HG03439 (cell line): ENCODE measurements at regions not wholly inside any gene's neighbourhood (a gene's known extent, or its start where the extent isn't known, plus 50 kb on each side); places are given as distances from the start of the nearest gene placed in this dataset.
A peak's percentile ranks its signal among the peaks of the same experiment; 100 is the strongest.

ENCODE experiments used
- ATAC-seq: cut with Tn5 transposase; IDR thresholded peaks from one replicate; pipeline ENCODE4 v1.9.1; 2021; ENCODE audit warnings: mild to moderate bottlenecking, moderate library complexity; ENCODE audit not compliant: unreplicated experiment

DNA sequence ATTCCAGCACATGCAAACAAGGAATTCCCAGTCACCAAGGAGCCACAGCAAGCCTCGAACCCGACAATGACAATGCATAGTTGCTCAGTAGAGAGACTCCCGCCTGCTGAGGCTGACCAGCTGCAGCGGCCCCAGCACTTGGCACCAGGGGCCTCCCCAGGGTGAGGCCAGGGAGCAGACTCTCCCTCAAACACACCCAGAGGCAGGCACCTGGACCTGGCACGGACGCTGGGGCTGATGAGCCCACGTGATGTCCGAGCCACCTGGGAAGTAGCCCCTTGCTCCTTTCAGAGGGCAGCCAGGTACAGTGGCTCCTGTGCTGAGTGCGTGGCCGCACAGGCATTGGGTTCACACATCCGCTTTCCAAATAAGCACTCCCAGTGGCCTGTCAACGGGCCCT, 315.9 kb upstream of the TGFBR2 start:
- ATAC-seq, result no peak

GRCh38 chr3:30292192-30292893, 314.1 kb upstream of the TGFBR2 start:
- ATAC-seq, result no peak

- no peak for ATAC-seq
Measured at GRCh38 chr3:30293621-30294240, 312.7 kb upstream of the TGFBR2 start.

- ATAC-seq, result no peak
Measured at GRCh38 chr3:30294241-30294667, 312.1 kb upstream of the TGFBR2 start.

DNA sequence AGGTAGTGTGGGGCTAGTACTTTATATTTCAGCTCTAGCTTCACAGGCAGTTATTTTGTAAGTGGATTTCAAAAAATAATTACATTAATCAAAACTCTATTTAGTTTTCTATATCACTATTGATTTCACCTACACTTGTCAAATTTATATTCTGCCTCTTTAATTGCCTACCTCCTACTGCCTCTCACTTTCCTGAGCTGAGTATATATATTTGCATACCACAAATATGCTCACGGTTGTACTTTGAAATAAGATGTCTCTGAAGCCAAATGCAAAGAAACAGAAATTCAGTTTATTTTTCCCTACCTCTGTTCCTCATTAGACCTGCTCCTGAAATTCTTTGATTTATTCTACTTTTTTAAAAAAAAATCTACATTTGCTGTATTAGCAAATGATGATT, 309.3 kb upstream of the TGFBR2 start:
- peak; percentile 54 for ATAC-seq

GRCh38 chr3:30299674-30300385, 306.6 kb upstream of the TGFBR2 start:
- ATAC-seq, result no peak

- ATAC-seq, result no peak
Measured at GRCh38 chr3:30300809-30301208, 305.6 kb upstream of the TGFBR2 start.

DNA sequence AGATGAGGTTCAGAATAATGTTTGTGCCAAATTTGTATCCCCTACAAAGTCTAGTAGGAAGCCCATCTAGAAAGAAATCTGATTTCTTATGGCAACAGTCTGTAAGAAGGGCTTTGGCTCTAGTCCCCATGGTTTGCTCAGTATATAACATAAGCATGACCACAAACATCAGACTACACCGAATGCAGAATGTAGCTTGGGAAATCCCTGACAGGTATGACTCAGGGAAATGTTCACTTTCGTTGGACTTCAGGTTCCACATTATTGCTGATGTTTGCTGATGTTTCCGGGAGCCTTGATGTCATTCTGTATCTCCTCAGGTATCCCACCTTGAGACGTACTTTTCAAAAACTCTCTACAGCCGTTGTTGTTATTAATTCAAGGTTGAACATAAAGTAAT, 304.4 kb upstream of the TGFBR2 start:
- peak; percentile 48 for ATAC-seq

DNA sequence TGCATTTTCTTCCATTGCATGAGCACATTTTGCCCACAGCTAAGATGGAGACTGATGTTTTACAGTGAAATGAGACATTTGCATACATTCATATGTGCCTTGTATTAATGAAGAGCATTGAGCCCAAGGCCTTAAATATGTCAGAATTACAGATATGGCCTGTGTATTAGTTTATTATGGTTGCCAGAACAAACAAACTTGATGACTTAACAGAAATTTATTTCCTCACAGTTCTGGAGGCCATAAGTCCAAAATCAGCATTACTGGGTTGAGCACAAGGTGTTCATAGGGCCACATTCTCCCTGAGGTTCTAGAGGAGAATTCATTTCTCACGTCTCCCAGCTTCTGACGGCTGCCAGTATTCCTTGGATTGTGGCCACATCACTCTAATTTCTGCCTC, 302.6 kb upstream of the TGFBR2 start:
- ATAC-seq, result no peak

DNA sequence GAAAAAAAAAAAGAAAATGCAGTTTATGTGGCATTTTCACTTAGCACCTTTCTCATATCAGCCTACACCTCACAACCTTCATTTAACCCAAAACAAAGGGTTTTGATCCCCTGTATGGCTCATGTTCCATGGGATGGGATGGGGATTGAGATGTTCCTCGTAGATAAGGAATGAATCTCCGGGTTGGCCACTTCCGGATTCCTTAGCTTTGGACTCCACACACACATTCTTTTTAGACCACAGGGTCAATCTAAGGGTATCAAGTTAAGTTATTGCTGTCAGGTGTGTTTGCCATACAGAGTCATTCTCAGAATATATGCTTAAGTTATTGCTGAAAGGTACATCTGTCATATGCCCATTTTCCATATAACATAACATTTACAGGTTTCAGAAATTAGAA, 301.4 kb upstream of the TGFBR2 start:
- no peak for ATAC-seq

GRCh38 chr3:30306896-30307295, 299.5 kb upstream of the TGFBR2 start:
- no peak for ATAC-seq

- no peak for ATAC-seq
Measured at GRCh38 chr3:30307372-30307950, 298.9 kb upstream of the TGFBR2 start.

DNA sequence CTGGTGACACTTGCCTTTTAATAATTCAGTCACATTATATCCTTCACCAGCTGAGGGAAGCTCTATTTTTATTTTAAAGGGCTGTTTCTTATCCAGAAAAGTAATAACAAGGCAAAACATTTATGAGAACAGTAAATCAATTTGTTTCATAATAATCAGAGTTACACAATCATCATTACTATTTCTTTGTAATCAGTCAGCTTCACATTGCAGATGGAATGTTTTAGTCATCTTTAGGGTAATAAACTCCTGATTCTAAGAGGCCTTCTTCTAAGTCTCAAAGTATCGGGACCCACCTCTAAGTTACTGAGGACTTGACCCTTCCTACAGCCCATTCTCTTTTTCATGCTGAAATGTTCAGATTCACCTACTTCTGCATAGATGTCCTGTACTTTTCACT, 298.3 kb upstream of the TGFBR2 start:
- no peak for ATAC-seq

DNA sequence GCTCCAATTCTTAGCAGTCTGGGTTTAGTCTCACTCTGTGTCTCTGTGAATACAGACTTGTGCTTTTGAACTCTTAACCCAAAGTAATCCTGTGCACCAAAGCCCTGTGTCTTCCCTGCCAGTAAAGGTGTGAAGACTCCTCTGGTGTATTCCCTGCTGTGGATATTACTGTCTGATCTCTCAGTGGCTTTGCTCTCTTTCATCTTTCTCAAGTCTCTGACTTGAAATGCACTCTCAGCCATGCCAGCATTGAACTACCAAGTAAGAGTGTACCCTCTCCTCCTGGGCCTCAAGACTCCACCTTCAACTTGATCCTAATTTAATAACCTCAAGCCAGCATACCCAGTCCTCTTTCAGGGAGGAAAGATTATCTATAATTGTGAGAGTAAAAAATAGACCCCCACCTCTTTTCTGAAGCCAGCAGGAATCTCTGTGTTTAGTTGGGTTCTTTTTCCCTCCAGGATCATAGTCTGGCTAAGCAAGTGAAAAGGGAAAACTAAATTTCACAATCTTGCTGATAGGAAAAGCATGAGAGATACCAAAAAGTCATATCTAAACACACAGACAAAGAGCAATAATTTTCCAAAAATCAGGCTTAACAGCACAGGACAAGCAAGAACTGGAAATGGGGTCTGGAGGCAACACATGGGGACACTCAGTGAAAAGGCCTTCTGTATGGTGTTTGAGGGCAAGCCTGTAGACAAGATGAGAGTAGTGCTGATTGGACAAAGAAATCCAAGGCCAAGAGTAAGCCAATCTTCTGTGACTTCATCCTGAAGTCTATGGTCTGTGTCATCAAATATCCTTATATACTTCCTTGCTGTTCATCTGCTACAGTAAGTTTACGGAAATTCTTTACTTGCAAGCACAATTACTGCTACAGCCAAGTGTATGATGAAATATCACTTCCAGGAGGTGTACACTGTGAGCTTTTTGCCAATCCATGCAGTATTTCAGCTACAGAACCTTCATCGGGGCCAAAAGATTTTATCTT, 296.1 kb upstream of the TGFBR2 start:
- no peak for ATAC-seq

GRCh38 chr3:30311781-30312180, 294.6 kb upstream of the TGFBR2 start:
- no peak for ATAC-seq

DNA sequence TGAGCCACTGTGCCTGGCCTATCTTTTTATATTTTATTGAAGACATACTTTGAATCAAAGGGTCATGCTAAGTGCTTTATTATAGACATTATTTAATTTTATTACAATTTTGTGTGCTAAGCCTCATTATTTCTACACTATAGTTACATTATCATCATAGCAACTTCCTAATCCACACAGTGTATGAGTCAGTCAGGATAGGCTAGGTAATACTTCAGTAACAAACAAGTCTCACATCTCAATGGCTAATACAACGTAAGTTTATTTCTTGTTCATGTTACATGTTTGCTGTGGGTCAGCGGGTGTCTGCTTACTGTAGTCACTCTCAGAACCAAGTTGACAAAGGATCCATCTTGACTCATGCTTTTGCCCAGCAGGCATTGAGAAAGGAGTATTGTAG, 292.6 kb upstream of the TGFBR2 start:
- ATAC-seq, result no peak

DNA sequence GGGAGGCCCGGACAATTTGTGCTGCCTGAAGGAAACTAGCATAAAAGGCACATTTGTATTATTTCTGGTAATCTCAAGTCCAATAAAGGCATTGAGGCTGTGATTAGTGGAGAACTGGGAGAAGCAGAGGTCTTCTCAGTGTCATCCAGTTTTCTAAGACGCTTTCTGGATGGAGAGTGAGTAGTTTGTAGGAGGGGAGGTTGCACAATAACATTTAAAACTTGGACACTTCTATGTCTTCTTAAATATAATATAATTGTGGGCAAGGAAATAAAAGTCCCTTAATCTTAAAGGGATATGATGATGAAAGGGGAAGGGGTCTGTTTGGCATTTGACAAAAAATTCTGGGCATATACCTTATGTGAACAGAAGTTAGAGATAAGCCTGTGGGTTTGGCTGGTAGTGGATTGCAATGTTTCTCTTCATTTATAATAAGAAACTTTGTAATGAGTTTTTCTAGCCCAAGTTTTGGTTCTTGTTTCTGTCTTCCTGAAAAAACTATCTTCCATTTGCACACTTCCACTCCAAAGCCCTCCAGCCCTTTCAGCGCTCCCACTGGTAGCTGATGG, 291.6 kb upstream of the TGFBR2 start:
- ATAC-seq, result no peak

- no peak for ATAC-seq
Measured at GRCh38 chr3:30315447-30315846, 291.0 kb upstream of the TGFBR2 start.

GRCh38 chr3:30317561-30317960, 288.8 kb upstream of the TGFBR2 start:
- ATAC-seq, result no peak

- no peak for ATAC-seq
Measured at GRCh38 chr3:30318110-30318509, 288.3 kb upstream of the TGFBR2 start.
